ENCODE measurements at regions not wholly inside any gene's neighbourhood (a gene's known extent, or its start where the extent isn't known, plus 50 kb on each side); places are given as distances from the start of the nearest gene placed in this dataset.

GRCh38 chr4:133059117-133059516 is 90.0 kb upstream of the PCDH10 start (continued):
- no peak for TF ChIP-seq EZH2phosphoT487 (IDR thresholded peaks at IDR 0.05; ENCODE audit: borderline replicate concordance)
- no peak for TF ChIP-seq ZFX (IDR thresholded peaks at IDR 0.05)
- TF ChIP-seq EZH2 (IDR thresholded peaks at IDR 0.05), result no peak
- TF ChIP-seq CEBPB (IDR thresholded peaks at IDR 0.05; ENCODE audit: low read depth), result no peak
- no peak for TF ChIP-seq ATF3 (IDR thresholded peaks at IDR 0.05)
- TF ChIP-seq ZNF274 (IDR thresholded peaks at IDR 0.05; ENCODE audit: low read depth, low read length), result no peak
- no peak for TF ChIP-seq ELF1 (IDR thresholded peaks at IDR 0.05; ENCODE audit: borderline replicate concordance, low read depth)

- ChIA-PET RAD21 (ENCODE audit: low non-redundant PET in 1 of 2, low total read pairs in 2 of 2, uncharacterized antibody in 2 of 2, unreplicated experiment in 2 of 2) (no interaction called here), POLR2A (no interaction called here), CTCF (no interaction called here)
- Histone ChIP-seq H3K9ac (ENCODE audit: low read length) (no peak overlapping the region), H3K27ac (ENCODE audit: low read depth, low read length) (no peak overlapping the region), H3K4me1 (ENCODE audit: control insufficient read depth in 1 of 2, insufficient read depth in 2 of 2, low read length in 2 of 2) (no peaks in the 10 kb centered on the region), H3K4me2 (ENCODE audit: low read length) (no peak overlapping the region), H3K9me2 (ENCODE audit: insufficient read depth) (no peaks in the 10 kb centered on the region), H4K20me1 (ENCODE audit: insufficient read depth) (no peaks in the 10 kb centered on the region), H3K4me3 (replicated peaks in 1 of 2; ENCODE audit: low read depth in 1 of 2, low read length in 2 of 2) (no peak overlapping the region), H3K27me3 (ENCODE audit: insufficient read depth, low read length) (no peaks in the 10 kb centered on the region), H2AFZ (ENCODE audit: low read depth, low read length, poor library complexity, severe bottlenecking) (no peak overlapping the region), H3K36me3 (ENCODE audit: control insufficient read depth in 1 of 2, insufficient read depth in 2 of 2, low read length in 2 of 2) (no peaks in the 10 kb centered on the region), H3K79me2 (ENCODE audit: insufficient read depth, low read length) (no peaks in the 10 kb centered on the region), H3K9me3 (ENCODE audit: control insufficient read depth in 1 of 2, insufficient read depth in 1 of 2, low read depth in 1 of 2, low read length in 2 of 2) (no peaks in the 10 kb centered on the region)
- DNase-seq (ENCODE audit: low read depth, low spot score) (no peak), ATAC-seq (no peak)
- intact Hi-C loops (cut with micrococcal nuclease), result no loop called here
- no peak for TF ChIP-seq CEBPB (IDR thresholded peaks at IDR 0.05; ENCODE audit: low read depth)
- TF ChIP-seq SIN3A (IDR thresholded peaks at IDR 0.05; ENCODE audit: low read depth), result no peak
- TF ChIP-seq POLR2A (IDR thresholded peaks at IDR 0.05; ENCODE audit: borderline replicate concordance, extremely low read depth, insufficient read depth, insufficient read length), result no peak
- no peak for TF ChIP-seq POLR2AphosphoS5 (IDR thresholded peaks at IDR 0.05; ENCODE audit: low read depth, low read length)
- no peak for TF ChIP-seq YY1 (IDR thresholded peaks at IDR 0.05; ENCODE audit: extremely low read depth, insufficient replicate concordance, low read depth, low read length)
- TF ChIP-seq RAD21 (IDR thresholded peaks at IDR 0.05; ENCODE audit: low read depth), result no peak
- no peak for TF ChIP-seq ATF3 (IDR thresholded peaks at IDR 0.05)
- no peak for TF ChIP-seq SP1 (IDR thresholded peaks at IDR 0.05; ENCODE audit: low read depth)
- no peak for TF ChIP-seq REST (IDR thresholded peaks at IDR 0.05; ENCODE audit: low read depth)
- TF ChIP-seq ZNF274 (IDR thresholded peaks at IDR 0.05; ENCODE audit: low read depth, low read length), result no peak
- TF ChIP-seq CBX3 (IDR thresholded peaks at IDR 0.05; ENCODE audit: low read depth), result no peak
- TF ChIP-seq SRF (IDR thresholded peaks at IDR 0.05; ENCODE audit: low read depth), result no peak
- no TSS peak for BruUV-seq (replicated peaks)
These were observed 86.2 kb upstream of the PCDH10 start for GRCh38 chr4:133062851-133063250.
